ENCODE measurements at regions not wholly inside any gene's neighbourhood (a gene's known extent, or its start where the extent isn't known, plus 50 kb on each side); places are given as distances from the start of the nearest gene placed in this dataset.

- no peak overlapping the region for H3K27ac Mint-ChIP-seq
- no peak overlapping the region for H3K4me2 ChIP-seq (replicated peaks; ENCODE audit: extremely low read depth, low read length, poor library complexity, severe bottlenecking)
- no peak overlapping the region for H3K4me3 ChIP-seq (replicated peaks in 1 of 3; ENCODE audit: low read depth in 2 of 3, low read length in 3 of 3)
- no peak for TF ChIP-seq CTCF (IDR thresholded peaks at IDR 0.05)
- intact Hi-C loops (cut with micrococcal nuclease), result no loop called here
- no peaks in the 10 kb centered on the region for H3K36me3 Mint-ChIP-seq
- no peak for DNase-seq
- 67% methylated on average over 1 of the region's 1 CpG for WGBS (ENCODE audit: insufficient coverage)
- H4K20me1 ChIP-seq (ENCODE audit: insufficient read depth, low read length), result no peaks in the 10 kb centered on the region
- H3K27me3 Mint-ChIP-seq (ENCODE audit: low read depth in 3 of 3), result no peaks in the 10 kb centered on the region
- H3K9ac ChIP-seq (ENCODE audit: insufficient read depth, low read length, poor library complexity, severe bottlenecking), result no peak overlapping the region
- no peak overlapping the region for H3K4me3 Mint-ChIP-seq
- H3K27ac ChIP-seq (ENCODE audit: low read depth in 1 of 2, low read length in 2 of 2), result no peak overlapping the region
- no peaks in the 10 kb centered on the region for H3K27me3 ChIP-seq (ENCODE audit: control insufficient read depth in 2 of 2, insufficient read depth in 2 of 2, low read length in 2 of 2)
- H3K4me1 ChIP-seq (ENCODE audit: control insufficient read depth in 1 of 2, insufficient read depth in 2 of 2, low read length in 2 of 2), result no peaks in the 10 kb centered on the region
- peaks cover 0 to 4% (median 0%) of the 10 kb centered on the region in 7 donors for H3K9me3 Mint-ChIP-seq
- no peaks in the 10 kb centered on the region for H3K4me1 Mint-ChIP-seq
- no peak overlapping the region for H2AFZ ChIP-seq (ENCODE audit: insufficient read depth, low read depth, low read length, poor library complexity, severe bottlenecking)
- H3K36me3 ChIP-seq (replicated peaks in 1 of 2; ENCODE audit: control insufficient read depth in 1 of 2, insufficient read depth in 2 of 2, low read length in 2 of 2), result no peaks in the 10 kb centered on the region
- H3K9me3 ChIP-seq (replicated peaks in 1 of 2; ENCODE audit: control insufficient read depth in 1 of 2, insufficient read depth in 1 of 2, low read length in 2 of 2), result no peaks in the 10 kb centered on the region
- H3K79me2 ChIP-seq (ENCODE audit: insufficient read depth, low read length), result no peaks in the 10 kb centered on the region
Measured at GRCh38 chr1:81553503-81553902, 247.2 kb upstream of the ADGRL2 start.

DNA sequence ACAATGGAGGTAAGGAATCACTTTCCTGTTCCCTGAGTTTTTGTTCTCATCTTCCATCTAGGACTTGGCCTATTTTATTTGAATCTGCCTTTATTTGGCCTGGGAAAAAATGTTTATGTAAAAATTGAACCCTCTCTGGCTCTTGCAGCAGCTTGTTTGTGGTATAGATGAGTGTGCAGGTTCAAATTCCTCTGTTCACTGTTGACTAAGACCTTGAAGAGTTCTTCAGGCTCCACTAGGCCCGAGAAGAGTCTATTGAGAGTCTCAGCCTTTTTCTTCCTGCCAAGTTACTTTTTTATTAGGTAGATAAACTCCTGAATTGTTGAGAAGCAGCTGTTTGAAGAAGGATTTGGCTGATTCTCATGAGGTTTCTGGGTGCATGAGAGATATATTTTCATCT, 248.8 kb upstream of the ADGRL2 start:
- Mint-ChIP-seq H3K27me3 (ENCODE audit: low read depth in 3 of 3) (no peaks in the 10 kb centered on the region), H3K4me1 (no peaks in the 10 kb centered on the region), H3K4me3 (no peak overlapping the region), H3K9me3 (peaks cover 0 to 4% (median 0%) of the 10 kb centered on the region in 7 donors), H3K27ac (no peak overlapping the region), H3K36me3 (no peaks in the 10 kb centered on the region)
- Histone ChIP-seq H3K4me3 (replicated peaks in 1 of 3; ENCODE audit: low read depth in 2 of 3, low read length in 3 of 3) (no peak overlapping the region), H3K4me2 (replicated peaks; ENCODE audit: extremely low read depth, low read length, poor library complexity, severe bottlenecking) (no peak overlapping the region), H4K20me1 (ENCODE audit: insufficient read depth, low read length) (no peaks in the 10 kb centered on the region), H3K4me1 (ENCODE audit: control insufficient read depth in 1 of 2, insufficient read depth in 2 of 2, low read length in 2 of 2) (no peaks in the 10 kb centered on the region), H3K9me3 (replicated peaks in 1 of 2; ENCODE audit: control insufficient read depth in 1 of 2, insufficient read depth in 1 of 2, low read length in 2 of 2) (no peaks in the 10 kb centered on the region), H3K27ac (ENCODE audit: low read depth in 1 of 2, low read length in 2 of 2) (no peak overlapping the region), H3K79me2 (ENCODE audit: insufficient read depth, low read length) (no peaks in the 10 kb centered on the region), H3K9ac (ENCODE audit: insufficient read depth, low read length, poor library complexity, severe bottlenecking) (no peak overlapping the region), H2AFZ (ENCODE audit: insufficient read depth, low read depth, low read length, poor library complexity, severe bottlenecking) (no peak overlapping the region), H3K27me3 (ENCODE audit: control insufficient read depth in 2 of 2, insufficient read depth in 2 of 2, low read length in 2 of 2) (no peaks in the 10 kb centered on the region), H3K36me3 (replicated peaks in 1 of 2; ENCODE audit: control insufficient read depth in 1 of 2, insufficient read depth in 2 of 2, low read length in 2 of 2) (no peaks in the 10 kb centered on the region)
- DNase-seq, result no peak
- intact Hi-C loops (cut with micrococcal nuclease), result no loop called here
- WGBS (ENCODE audit: insufficient coverage), result 86% methylated on average over 1 of the region's 1 CpG
- TF ChIP-seq CTCF (IDR thresholded peaks at IDR 0.05), result no peak
